ENCODE measurements at regions not wholly inside any gene's neighbourhood (a gene's known extent, or its start where the extent isn't known, plus 50 kb on each side); places are given as distances from the start of the nearest gene placed in this dataset.

- TF ChIP-seq CCNT2 (IDR thresholded peaks at IDR 0.05; ENCODE audit: borderline replicate concordance, extremely low read depth, insufficient read length, low read depth, low read length) (no peak), ZBTB7A (IDR thresholded peaks at IDR 0.05; ENCODE audit: borderline replicate concordance, control insufficient read depth, low read depth, low read length) (no peak), CTCF (IDR thresholded peaks at IDR 0.05 in 2 of 3, conservative IDR thresholded peaks at IDR 0.05 in 1 of 3; ENCODE audit: insufficient read depth in 2 of 3, low read depth in 1 of 3, low read length in 3 of 3) (no peak), PHF21A (IDR thresholded peaks at IDR 0.05; ENCODE audit: borderline replicate concordance, low read depth) (no peak), BRCA1 (IDR thresholded peaks at IDR 0.05) (no peak), BRCA1 (CRISPR knock-in tag; IDR thresholded peaks at IDR 0.05) (no peak), ZNF699 (CRISPR knock-in tag; IDR thresholded peaks at IDR 0.05; ENCODE audit: insufficient replicate concordance) (no peak), E2F5 (CRISPR knock-in tag; IDR thresholded peaks at IDR 0.05) (no peak), FOXP4 (CRISPR knock-in tag; IDR thresholded peaks at IDR 0.05; ENCODE audit: borderline replicate concordance) (no peak), HOXB6 (CRISPR knock-in tag; IDR thresholded peaks at IDR 0.05; ENCODE audit: borderline replicate concordance) (no peak)
Measured at GRCh38 chr10:42111661-42112330, 526.6 kb downstream of the ZNF33B start.

Data from K562 (cell line).